GM12878 (cell line): ENCODE measurements at regions not wholly inside any gene's neighbourhood (a gene's known extent, or its start where the extent isn't known, plus 50 kb on each side); places are given as distances from the start of the nearest gene placed in this dataset.

Experiments used
- EP300 ChIP-seq, 2 experiments: fragments of 150-350 bp in 1 of 2; IDR thresholded peaks; 2 replicates each; pipeline ENCODE4 v1.6.1; 2011 to 2012; ENCODE audit warnings: low read depth in 2 of 2, low read length in 2 of 2, borderline replicate concordance in 1 of 2, improper control_type of control experiment in 1 of 2, inconsistent platforms in 1 of 2; ENCODE audit not compliant: control insufficient read depth in 1 of 2
- RCOR1 ChIP-seq: conservative IDR thresholded peaks from 2 replicates; pipeline ENCODE4 v1.6.1; 2012; ENCODE audit warnings: low read depth, low read length, improper control_type of control experiment
- TF ChIP-seq, protein P1 (sequence below), 3 experiments: IDR thresholded peaks in 2 of 3; conservative IDR thresholded peaks in 1 of 3; 2 replicates each; pipeline ENCODE4 v1.5.1; 2011; ENCODE audit warnings: low read depth in 3 of 3, low read length in 3 of 3, mild to moderate bottlenecking in 3 of 3, control low read depth in 2 of 3, moderate library complexity in 2 of 3, inconsistent platforms in 1 of 3, mixed read lengths in 1 of 3; ENCODE audit not compliant: control insufficient read depth in 2 of 3, insufficient read depth in 1 of 3; ENCODE audit errors: extremely low read depth in 1 of 3

GRCh38 chr3:170724599-170725280 lies 138.9 kb upstream of the SLC7A14 start:
- TF ChIP-seq, protein P1, sequence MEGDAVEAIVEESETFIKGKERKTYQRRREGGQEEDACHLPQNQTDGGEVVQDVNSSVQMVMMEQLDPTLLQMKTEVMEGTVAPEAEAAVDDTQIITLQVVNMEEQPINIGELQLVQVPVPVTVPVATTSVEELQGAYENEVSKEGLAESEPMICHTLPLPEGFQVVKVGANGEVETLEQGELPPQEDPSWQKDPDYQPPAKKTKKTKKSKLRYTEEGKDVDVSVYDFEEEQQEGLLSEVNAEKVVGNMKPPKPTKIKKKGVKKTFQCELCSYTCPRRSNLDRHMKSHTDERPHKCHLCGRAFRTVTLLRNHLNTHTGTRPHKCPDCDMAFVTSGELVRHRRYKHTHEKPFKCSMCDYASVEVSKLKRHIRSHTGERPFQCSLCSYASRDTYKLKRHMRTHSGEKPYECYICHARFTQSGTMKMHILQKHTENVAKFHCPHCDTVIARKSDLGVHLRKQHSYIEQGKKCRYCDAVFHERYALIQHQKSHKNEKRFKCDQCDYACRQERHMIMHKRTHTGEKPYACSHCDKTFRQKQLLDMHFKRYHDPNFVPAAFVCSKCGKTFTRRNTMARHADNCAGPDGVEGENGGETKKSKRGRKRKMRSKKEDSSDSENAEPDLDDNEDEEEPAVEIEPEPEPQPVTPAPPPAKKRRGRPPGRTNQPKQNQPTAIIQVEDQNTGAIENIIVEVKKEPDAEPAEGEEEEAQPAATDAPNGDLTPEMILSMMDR (IDR thresholded peaks at IDR 0.05 in 2 of 3, conservative IDR thresholded peaks at IDR 0.05 in 1 of 3; ENCODE audit: control insufficient read depth in 2 of 3, extremely low read depth in 1 of 3, insufficient read depth in 1 of 3, low read depth in 3 of 3, low read length in 3 of 3): no peak
- TF ChIP-seq RCOR1 (no peak), EP300 (IDR thresholded peaks at IDR 0.05; ENCODE audit: borderline replicate concordance in 1 of 2, control insufficient read depth in 1 of 2, low read depth in 2 of 2, low read length in 2 of 2) (no peak)
